ENCODE measurements at regions not wholly inside any gene's neighbourhood (a gene's known extent, or its start where the extent isn't known, plus 50 kb on each side); places are given as distances from the start of the nearest gene placed in this dataset.

DNA sequence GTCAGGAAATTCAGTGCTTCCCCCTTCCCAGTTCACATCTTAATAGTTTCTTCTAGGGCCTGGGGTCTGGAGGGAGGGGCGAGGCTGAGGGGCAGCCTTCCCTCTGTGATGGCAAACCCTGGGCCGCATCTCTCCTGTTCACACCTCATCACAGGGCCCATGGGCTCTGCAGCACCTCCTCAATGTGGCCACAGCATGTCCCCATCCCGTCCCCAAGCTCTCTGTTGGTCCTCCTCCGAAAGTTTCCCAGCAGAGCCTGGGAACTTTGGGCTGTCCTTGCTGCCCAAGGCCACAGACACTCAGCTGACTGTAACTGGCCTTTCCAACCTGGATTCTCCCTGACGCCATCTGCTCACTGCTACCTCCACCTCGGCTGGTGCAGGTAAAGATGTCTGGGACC, 112.7 kb upstream of the PTPRM start:
- no peak overlapping the region for H3K27ac ChIP-seq (ENCODE audit: low read depth, low read length)
- RAD21 ChIA-PET (ENCODE audit: low non-redundant PET in 1 of 2, low total read pairs in 2 of 2, uncharacterized antibody in 2 of 2, unreplicated experiment in 2 of 2), result no interaction called here
- no peaks in the 10 kb centered on the region for H3K36me3 ChIP-seq (ENCODE audit: control insufficient read depth in 1 of 2, insufficient read depth in 2 of 2, low read length in 2 of 2)
- CTCF ChIA-PET, result no interaction called here
- no peaks in the 10 kb centered on the region; the same call in 1 of the 2 replicates for H3K27me3 ChIP-seq (ENCODE audit: insufficient read depth, low read length)
- no peak overlapping the region for H3K9ac ChIP-seq (ENCODE audit: low read length)
- H3K4me3 ChIP-seq (replicated peaks in 1 of 2; ENCODE audit: low read depth in 1 of 2, low read length in 2 of 2), result no peak overlapping the region
- no peaks in the 10 kb centered on the region for H3K9me2 ChIP-seq (ENCODE audit: insufficient read depth)
- ATAC-seq (no peak), DNase-seq (ENCODE audit: low read depth, low spot score) (no peak)
- no peak overlapping the region for H3K4me2 ChIP-seq (ENCODE audit: low read length)
- intact Hi-C loops (cut with micrococcal nuclease), result no loop called here
- H3K4me1 ChIP-seq (ENCODE audit: control insufficient read depth in 1 of 2, insufficient read depth in 2 of 2, low read length in 2 of 2), result no peaks in the 10 kb centered on the region
- H3K9me3 ChIP-seq (ENCODE audit: control insufficient read depth in 1 of 2, insufficient read depth in 1 of 2, low read depth in 1 of 2, low read length in 2 of 2), result peaks cover 0 to 3% of the 10 kb centered on the region in 2 experiments; a peak in 1 of 4 replicates
- POLR2A ChIA-PET, result no interaction called here
- no TSS peak for BruUV-seq (replicated peaks)
- H2AFZ ChIP-seq (ENCODE audit: low read depth, low read length, poor library complexity, severe bottlenecking), result no peak overlapping the region
- no peaks in the 10 kb centered on the region for H4K20me1 ChIP-seq (ENCODE audit: insufficient read depth)
- TF ChIP-seq ZBTB33 (IDR thresholded peaks at IDR 0.05; ENCODE audit: extremely low read depth, insufficient replicate concordance, low read length) (no peak), CEBPB (IDR thresholded peaks at IDR 0.05; ENCODE audit: low read depth) (no peak)
- TF ChIP-seq, protein P1, sequence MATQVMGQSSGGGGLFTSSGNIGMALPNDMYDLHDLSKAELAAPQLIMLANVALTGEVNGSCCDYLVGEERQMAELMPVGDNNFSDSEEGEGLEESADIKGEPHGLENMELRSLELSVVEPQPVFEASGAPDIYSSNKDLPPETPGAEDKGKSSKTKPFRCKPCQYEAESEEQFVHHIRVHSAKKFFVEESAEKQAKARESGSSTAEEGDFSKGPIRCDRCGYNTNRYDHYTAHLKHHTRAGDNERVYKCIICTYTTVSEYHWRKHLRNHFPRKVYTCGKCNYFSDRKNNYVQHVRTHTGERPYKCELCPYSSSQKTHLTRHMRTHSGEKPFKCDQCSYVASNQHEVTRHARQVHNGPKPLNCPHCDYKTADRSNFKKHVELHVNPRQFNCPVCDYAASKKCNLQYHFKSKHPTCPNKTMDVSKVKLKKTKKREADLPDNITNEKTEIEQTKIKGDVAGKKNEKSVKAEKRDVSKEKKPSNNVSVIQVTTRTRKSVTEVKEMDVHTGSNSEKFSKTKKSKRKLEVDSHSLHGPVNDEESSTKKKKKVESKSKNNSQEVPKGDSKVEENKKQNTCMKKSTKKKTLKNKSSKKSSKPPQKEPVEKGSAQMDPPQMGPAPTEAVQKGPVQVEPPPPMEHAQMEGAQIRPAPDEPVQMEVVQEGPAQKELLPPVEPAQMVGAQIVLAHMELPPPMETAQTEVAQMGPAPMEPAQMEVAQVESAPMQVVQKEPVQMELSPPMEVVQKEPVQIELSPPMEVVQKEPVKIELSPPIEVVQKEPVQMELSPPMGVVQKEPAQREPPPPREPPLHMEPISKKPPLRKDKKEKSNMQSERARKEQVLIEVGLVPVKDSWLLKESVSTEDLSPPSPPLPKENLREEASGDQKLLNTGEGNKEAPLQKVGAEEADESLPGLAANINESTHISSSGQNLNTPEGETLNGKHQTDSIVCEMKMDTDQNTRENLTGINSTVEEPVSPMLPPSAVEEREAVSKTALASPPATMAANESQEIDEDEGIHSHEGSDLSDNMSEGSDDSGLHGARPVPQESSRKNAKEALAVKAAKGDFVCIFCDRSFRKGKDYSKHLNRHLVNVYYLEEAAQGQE (IDR thresholded peaks at IDR 0.05; ENCODE audit: low read depth), result no peak
- TF ChIP-seq, protein P2, sequence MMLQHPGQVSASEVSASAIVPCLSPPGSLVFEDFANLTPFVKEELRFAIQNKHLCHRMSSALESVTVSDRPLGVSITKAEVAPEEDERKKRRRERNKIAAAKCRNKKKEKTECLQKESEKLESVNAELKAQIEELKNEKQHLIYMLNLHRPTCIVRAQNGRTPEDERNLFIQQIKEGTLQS (IDR thresholded peaks at IDR 0.05), result no peak
- TF ChIP-seq, protein P3, sequence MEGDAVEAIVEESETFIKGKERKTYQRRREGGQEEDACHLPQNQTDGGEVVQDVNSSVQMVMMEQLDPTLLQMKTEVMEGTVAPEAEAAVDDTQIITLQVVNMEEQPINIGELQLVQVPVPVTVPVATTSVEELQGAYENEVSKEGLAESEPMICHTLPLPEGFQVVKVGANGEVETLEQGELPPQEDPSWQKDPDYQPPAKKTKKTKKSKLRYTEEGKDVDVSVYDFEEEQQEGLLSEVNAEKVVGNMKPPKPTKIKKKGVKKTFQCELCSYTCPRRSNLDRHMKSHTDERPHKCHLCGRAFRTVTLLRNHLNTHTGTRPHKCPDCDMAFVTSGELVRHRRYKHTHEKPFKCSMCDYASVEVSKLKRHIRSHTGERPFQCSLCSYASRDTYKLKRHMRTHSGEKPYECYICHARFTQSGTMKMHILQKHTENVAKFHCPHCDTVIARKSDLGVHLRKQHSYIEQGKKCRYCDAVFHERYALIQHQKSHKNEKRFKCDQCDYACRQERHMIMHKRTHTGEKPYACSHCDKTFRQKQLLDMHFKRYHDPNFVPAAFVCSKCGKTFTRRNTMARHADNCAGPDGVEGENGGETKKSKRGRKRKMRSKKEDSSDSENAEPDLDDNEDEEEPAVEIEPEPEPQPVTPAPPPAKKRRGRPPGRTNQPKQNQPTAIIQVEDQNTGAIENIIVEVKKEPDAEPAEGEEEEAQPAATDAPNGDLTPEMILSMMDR (IDR thresholded peaks at IDR 0.05 in 2 of 3, conservative IDR thresholded peaks at IDR 0.05 in 1 of 3; ENCODE audit: borderline replicate concordance in 1 of 3, insufficient read depth in 1 of 3, low read depth in 2 of 3, low read length in 2 of 3), result no peak
- no peaks in the 10 kb centered on the region for H3K79me2 ChIP-seq (ENCODE audit: insufficient read depth, low read length)

Measured in HCT116 (cell line).